Fibroblast of lung (primary cell): ENCODE measurements at regions not wholly inside any gene's neighbourhood (a gene's known extent, or its start where the extent isn't known, plus 50 kb on each side); places are given as distances from the start of the nearest gene placed in this dataset.

Experiments used
- DNase-seq, 2 donors: peaks; one replicate each; pipeline versions ENCODE4 v3.0.0 to v3.0.0-alpha.2; 2010; ENCODE audit warnings: low read depth in 2 of 2
- H2AFZ ChIP-seq: 2 replicates; pipeline ENCODE4 v1.5.1; 2012; ENCODE audit warnings: low read length, control low read depth, inconsistent platforms
- H3K27ac ChIP-seq: 2 replicates; pipeline ENCODE4 v1.5.1; 2011; ENCODE audit warnings: low read length, control low read depth; ENCODE audit not compliant: insufficient read depth
- H3K27me3 ChIP-seq: 2 replicates; pipeline ENCODE4 v1.5.1; 2011; ENCODE audit warnings: mild to moderate bottlenecking, low read length; ENCODE audit not compliant: control insufficient read depth, insufficient read depth
- H3K36me3 ChIP-seq: 2 replicates; pipeline ENCODE4 v1.5.1; 2011; ENCODE audit warnings: low read length; ENCODE audit not compliant: control insufficient read depth, insufficient read depth
- H3K4me1 ChIP-seq: 2 replicates; pipeline ENCODE4 v1.5.1; 2011; ENCODE audit warnings: low read length; ENCODE audit not compliant: control insufficient read depth, insufficient read depth; ENCODE audit errors: extremely low read depth
- H3K4me2 ChIP-seq: 2 replicates; pipeline ENCODE4 v1.5.1; 2011; ENCODE audit warnings: low read length, control low read depth; ENCODE audit not compliant: insufficient read depth; ENCODE audit errors: extremely low read depth
- H3K4me3 ChIP-seq, 4 experiments: fragments of 200-600 bp in 1 of 4; sonication (generic) in 1 of 4; replicated peaks in 1 of 4; 2 replicates each; pipeline ENCODE4 v1.5.1; 2011 to 2016; ENCODE audit warnings: low read length in 4 of 4, low read depth in 3 of 4, mild to moderate bottlenecking in 3 of 4, control low read depth in 2 of 4, inconsistent platforms in 1 of 4, mixed read lengths in 1 of 4; ENCODE audit not compliant: insufficient read depth in 1 of 4; ENCODE audit errors: control extremely low read depth in 1 of 4
- H3K79me2 ChIP-seq: 2 replicates; pipeline ENCODE4 v1.5.1; 2012; ENCODE audit warnings: mild to moderate bottlenecking, low read length, inconsistent platforms; ENCODE audit not compliant: control insufficient read depth, insufficient read depth
- H3K9ac ChIP-seq: 2 replicates; pipeline ENCODE4 v1.5.1; 2011; ENCODE audit warnings: mild to moderate bottlenecking, low read length, control low read depth; ENCODE audit not compliant: insufficient read depth
- H3K9me3 ChIP-seq: 2 replicates; pipeline ENCODE4 v1.5.1; 2012; ENCODE audit warnings: low read depth, low read length; ENCODE audit not compliant: control insufficient read depth, insufficient read depth
- H4K20me1 ChIP-seq: 2 replicates; pipeline ENCODE4 v1.5.1; 2011; ENCODE audit warnings: low read length; ENCODE audit not compliant: control insufficient read depth, insufficient read depth; ENCODE audit errors: extremely low read depth
- EZH2 ChIP-seq: IDR thresholded peaks from 2 replicates; pipeline ENCODE4 v1.5.1; 2012; ENCODE audit warnings: low read length, control low read depth, mild to moderate bottlenecking; ENCODE audit errors: missing control alignments
- TF ChIP-seq, protein P1 (sequence below), 2 donors: IDR thresholded peaks in 1 of 2; conservative IDR thresholded peaks in 1 of 2; 1 replicate in 1 of 2; 2 replicates in 1 of 2; pipeline ENCODE4 v1.5.1; 2011 to 2012; ENCODE audit warnings: low read length in 2 of 2, control low read depth in 1 of 2, inconsistent platforms in 1 of 2, low read depth in 1 of 2, mild to moderate bottlenecking in 1 of 2

DNA sequence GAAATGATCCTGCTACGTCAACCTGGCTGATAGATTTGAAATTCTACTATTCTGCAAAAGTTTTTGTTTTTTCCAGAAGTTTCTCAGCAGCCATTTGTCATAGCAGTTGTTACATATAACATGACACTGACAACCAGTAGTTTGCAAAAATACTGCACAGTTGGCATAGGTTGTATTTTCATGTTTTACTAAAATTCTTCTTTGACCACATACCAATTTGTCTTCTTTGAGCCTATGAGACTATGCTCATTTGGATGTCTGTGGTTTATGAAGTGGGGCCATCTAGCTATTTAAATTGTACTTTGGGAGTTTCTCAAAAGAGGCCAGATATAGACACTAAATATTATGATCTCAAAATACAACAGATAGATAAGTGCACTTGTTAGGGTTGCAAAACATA is 104.9 kb upstream of the PREP start:
- no peak overlapping the region for H2AFZ ChIP-seq
- H3K27me3 ChIP-seq, result no peaks in the 10 kb centered on the region
- no peaks in the 10 kb centered on the region for H4K20me1 ChIP-seq
- H3K36me3 ChIP-seq, result no peaks in the 10 kb centered on the region
- H3K4me3 ChIP-seq, result no peak overlapping the region
- no peaks in the 10 kb centered on the region for H3K4me1 ChIP-seq
- no peak overlapping the region for H3K27ac ChIP-seq
- no peak overlapping the region for H3K4me2 ChIP-seq
- no peaks in the 10 kb centered on the region for H3K9me3 ChIP-seq
- peak in 1 of 2 donors; percentile 83 for DNase-seq
- H3K79me2 ChIP-seq, result no peaks in the 10 kb centered on the region
- H3K9ac ChIP-seq, result no peak overlapping the region
- no peak for TF ChIP-seq EZH2
- TF ChIP-seq, protein P1, sequence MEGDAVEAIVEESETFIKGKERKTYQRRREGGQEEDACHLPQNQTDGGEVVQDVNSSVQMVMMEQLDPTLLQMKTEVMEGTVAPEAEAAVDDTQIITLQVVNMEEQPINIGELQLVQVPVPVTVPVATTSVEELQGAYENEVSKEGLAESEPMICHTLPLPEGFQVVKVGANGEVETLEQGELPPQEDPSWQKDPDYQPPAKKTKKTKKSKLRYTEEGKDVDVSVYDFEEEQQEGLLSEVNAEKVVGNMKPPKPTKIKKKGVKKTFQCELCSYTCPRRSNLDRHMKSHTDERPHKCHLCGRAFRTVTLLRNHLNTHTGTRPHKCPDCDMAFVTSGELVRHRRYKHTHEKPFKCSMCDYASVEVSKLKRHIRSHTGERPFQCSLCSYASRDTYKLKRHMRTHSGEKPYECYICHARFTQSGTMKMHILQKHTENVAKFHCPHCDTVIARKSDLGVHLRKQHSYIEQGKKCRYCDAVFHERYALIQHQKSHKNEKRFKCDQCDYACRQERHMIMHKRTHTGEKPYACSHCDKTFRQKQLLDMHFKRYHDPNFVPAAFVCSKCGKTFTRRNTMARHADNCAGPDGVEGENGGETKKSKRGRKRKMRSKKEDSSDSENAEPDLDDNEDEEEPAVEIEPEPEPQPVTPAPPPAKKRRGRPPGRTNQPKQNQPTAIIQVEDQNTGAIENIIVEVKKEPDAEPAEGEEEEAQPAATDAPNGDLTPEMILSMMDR (conservative IDR thresholded peaks at IDR 0.05 in 1 of 2, IDR thresholded peaks at IDR 0.05 in 1 of 2; ENCODE audit: low read depth in 1 of 2, low read length in 2 of 2), result no peak

DNA sequence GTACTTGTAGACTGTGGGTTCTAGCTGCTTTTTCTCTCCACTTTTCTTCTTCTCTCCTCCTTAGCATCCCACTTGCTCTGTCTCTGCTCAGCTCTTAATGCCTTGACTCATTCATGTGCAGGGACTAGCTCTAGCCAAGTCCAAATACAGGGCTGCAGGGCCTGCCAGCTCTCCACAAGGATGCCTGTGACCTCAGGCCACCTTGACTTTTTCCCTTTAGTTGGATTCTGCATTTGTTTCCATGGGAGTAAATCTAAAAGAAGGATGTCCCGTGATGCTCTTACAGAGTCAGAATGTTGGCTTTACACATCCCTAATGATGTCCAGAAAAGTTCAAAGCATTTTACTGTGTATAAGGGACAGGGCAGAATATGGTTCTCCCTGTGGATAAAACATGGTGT is 101.8 kb upstream of the PREP start:
- no peak for DNase-seq
- H3K9me3 ChIP-seq, result no peaks in the 10 kb centered on the region
- H3K9ac ChIP-seq, result no peak overlapping the region
- no peaks in the 10 kb centered on the region for H4K20me1 ChIP-seq
- no peaks in the 10 kb centered on the region for H3K79me2 ChIP-seq
- no peak overlapping the region for H3K4me2 ChIP-seq
- H3K4me3 ChIP-seq, result no peak overlapping the region
- H3K4me1 ChIP-seq, result no peaks in the 10 kb centered on the region
- H3K27ac ChIP-seq, result no peak overlapping the region
- TF ChIP-seq EZH2, result no peak
- TF ChIP-seq, protein P1 (conservative IDR thresholded peaks at IDR 0.05 in 1 of 2, IDR thresholded peaks at IDR 0.05 in 1 of 2; ENCODE audit: low read depth in 1 of 2, low read length in 2 of 2), result no peak
- H2AFZ ChIP-seq, result no peak overlapping the region
- no peaks in the 10 kb centered on the region for H3K27me3 ChIP-seq
- H3K36me3 ChIP-seq, result no peaks in the 10 kb centered on the region

DNA sequence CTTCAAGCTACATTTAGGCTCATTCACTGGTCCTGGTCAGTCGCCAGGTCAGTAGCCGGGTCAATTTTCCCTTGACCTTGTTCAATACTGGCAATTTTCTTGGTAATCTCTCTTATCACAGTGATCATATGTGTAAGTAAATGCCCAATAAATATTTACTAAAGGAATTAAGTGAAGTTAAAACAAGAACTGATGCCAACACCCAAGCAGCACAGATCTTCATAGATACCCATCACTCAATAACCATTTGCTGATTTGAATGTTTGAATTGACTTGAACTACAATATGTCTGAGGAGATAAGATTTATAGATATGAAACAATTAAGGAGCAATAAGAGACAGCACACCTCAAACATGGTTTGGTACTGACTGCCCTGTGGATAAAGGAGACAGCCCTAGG is 100.8 kb upstream of the PREP start:
- no peaks in the 10 kb centered on the region for H3K9me3 ChIP-seq
- H3K4me3 ChIP-seq, result no peak overlapping the region
- H3K27ac ChIP-seq, result no peak overlapping the region
- H4K20me1 ChIP-seq, result no peaks in the 10 kb centered on the region
- no peaks in the 10 kb centered on the region for H3K4me1 ChIP-seq
- H2AFZ ChIP-seq, result no peak overlapping the region
- no peaks in the 10 kb centered on the region for H3K36me3 ChIP-seq
- no peak overlapping the region for H3K9ac ChIP-seq
- TF ChIP-seq, protein P1 (conservative IDR thresholded peaks at IDR 0.05 in 1 of 2, IDR thresholded peaks at IDR 0.05 in 1 of 2; ENCODE audit: low read depth in 1 of 2, low read length in 2 of 2), result no peak
- no peak for TF ChIP-seq EZH2
- DNase-seq, result no peak
- no peaks in the 10 kb centered on the region for H3K27me3 ChIP-seq
- no peak overlapping the region for H3K4me2 ChIP-seq
- no peaks in the 10 kb centered on the region for H3K79me2 ChIP-seq
